ENCODE measurements at regions not wholly inside any gene's neighbourhood (a gene's known extent, or its start where the extent isn't known, plus 50 kb on each side); places are given as distances from the start of the nearest gene placed in this dataset.

GRCh38 chr10:6305401-6306321, 102.9 kb downstream of the PFKFB3 start:
- no peak for DNase-seq (ENCODE audit: low read depth)

DNA sequence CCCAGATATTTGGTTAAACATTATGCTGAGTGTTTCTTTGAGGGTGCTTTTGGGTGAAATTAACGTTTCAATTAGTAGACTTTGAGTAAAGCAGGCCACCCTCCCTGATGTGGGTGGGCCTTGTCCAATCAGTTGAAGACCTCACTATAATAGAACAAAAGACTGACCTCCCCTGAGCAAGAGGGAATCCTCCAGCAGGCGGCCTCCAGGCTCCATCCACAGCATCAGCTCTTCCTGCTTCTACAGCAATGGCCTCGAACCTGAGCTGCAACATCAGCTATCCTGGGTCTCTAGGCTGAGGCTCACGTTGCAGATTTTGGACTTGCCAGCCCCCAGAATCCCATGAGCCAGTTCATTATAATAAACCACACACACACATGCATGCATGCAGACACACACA, 104.2 kb downstream of the PFKFB3 start:
- DNase-seq (ENCODE audit: low read depth): no peak

DNA sequence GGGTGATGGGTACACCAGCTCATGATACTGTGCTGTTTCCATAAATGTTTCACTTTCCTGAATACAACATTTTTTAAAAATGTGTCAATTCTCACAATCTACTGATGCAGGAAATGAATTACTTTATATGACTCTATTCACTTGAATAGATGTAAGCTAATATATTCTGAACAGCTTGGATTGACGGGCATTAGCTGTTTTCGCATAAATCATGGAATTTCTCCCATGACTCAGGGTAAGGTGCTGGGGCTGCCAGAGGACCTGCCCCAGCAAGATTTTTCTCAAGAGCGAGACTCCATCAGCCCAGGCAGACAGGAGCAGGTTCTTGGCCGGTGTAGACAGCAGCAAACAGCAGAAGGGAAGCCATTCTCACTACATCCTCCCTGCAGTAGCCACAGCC, 107.1 kb downstream of the PFKFB3 start:
- no peak for DNase-seq (ENCODE audit: low read depth)

DNA sequence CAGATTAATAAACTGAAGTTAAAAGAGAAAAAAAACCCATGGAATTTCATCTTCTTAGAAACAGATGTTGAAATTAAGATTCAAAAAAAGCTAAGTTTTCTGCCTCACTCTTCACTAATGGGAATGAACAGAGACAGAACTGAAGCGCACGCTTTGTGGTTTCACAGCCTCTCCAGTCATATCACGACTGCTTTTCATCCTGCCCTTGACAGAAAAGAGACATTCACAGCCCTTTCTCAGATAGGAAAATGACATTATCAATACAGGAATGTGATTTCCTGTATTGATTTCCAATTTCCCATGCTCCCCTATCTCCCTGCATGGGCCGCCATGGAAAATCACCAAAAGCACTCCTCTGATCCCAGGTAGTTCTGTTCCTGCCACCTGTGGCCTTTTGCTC, 108.2 kb downstream of the PFKFB3 start:
- no peak for DNase-seq (ENCODE audit: low read depth)

DNA sequence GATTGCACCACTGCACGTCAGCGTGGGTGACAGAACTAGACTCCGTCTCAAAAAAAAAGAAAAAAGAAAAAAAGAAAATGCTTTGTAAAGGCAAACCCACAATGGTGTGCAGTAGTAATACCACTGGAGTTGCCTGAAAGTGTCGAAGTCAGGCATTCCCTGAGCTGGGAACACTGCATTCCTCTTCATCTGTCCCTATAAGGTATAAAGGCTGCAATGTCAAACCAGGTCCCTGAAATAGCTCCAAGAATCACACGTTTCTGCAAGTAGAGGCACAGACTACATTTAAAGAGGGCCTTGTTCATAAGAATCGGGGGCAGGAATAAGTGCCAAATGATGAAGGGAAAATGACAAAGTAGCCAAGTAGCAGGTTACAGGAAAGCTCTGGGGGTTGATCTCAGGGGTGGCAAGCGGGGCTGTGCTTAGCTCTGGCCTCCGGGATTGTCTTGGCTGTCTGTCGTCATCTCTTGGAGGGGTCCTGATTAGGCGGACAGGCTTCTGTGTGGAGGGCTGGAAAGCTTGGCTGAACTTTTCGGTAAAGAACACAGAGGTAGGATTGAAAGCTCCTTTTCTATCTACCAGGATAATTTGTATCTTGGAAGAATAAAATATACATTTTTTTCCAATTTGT, 109.1 kb downstream of the PFKFB3 start:
- no peak for DNase-seq (ENCODE audit: low read depth)

GRCh38 chr10:6312636-6313035, 109.9 kb downstream of the PFKFB3 start:
- DNase-seq (ENCODE audit: low read depth): no peak

DNA sequence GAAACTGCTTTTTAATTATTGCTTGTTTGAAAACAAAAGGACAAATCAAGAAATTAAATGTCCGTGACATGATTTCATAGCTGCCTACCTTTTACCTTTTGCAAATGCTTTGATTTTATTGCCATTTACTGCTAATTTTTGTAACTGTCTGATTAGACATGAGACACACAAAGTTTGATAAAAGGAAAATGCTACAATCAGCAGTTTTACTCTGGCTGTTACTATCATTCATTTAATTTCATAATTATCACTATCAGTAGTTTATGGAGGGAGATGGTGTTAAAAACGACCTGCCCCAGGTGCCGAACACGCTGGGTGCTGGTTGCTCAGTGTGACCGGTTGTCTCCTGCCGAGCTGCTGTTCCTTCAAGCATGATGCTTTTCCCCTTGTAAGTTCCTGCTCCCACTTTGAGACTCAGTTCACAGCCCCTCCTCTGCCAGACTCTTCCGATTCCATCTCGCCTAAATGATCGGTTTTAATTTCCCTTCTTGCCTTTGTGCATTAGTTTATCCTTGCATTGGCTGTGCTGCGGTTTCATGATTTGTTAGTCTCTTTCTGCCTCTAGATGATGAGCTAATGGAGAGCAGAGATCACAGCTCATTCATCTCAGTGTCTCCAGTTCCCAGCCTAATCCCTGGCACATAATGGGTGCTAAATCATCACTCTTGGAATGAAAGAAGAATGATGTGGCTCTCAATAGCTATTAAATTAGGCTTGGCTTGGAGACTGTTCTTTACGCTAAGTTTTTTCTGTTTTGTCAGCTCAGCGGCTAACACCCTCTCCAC, 110.6 kb downstream of the PFKFB3 start:
- DNase-seq (ENCODE audit: low read depth): no peak

DNA sequence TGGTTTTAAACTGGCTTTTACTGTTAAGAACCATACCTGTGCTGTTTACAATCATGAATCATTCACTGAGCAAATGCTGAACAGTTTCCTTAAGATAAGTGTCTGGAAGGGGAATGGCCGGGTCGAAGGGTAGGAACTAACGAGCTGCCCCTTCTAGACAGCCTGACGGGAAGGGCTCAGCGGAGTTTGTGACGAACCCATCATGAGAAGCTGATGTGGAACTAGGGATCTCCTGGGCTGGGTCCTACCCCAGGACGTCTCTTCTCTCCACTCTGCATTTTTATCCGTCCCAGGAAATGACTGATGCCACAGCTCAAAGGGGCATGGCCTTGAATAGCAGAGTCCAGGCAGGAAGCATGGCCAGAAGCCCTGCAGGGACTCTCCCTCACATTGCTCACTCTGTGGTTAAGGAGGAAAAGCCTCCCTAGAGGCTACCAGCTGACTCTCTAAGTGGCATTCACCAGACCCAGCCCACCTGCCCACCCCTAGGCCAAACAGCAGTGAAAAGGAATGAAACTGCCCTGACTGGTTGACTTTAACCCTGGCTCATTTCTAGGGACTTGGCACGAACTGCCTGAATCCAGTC, 112.0 kb downstream of the PFKFB3 start:
- no peak for DNase-seq (ENCODE audit: low read depth)

DNA sequence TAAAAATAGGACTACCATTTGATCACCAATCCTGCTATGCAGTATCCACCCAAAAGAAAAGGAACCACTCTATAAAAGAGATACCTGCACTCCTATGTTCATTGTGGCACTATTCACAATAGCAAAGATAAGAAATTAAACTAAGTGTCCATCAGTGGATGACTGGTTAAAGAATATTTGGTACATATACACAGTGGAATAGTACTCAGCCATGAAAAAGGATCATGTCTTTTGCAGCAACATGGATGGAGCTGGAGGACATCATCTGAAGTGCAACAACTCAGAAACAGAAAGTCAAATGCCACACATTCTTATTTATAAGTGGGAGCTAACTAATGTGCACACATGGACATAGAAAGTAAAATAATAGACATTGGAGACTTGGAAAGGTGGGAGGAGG, 116.4 kb downstream of the PFKFB3 start:
- no peak for DNase-seq (ENCODE audit: low read depth)

GRCh38 chr10:6320320-6321010, 117.7 kb downstream of the PFKFB3 start:
- no peak for DNase-seq (ENCODE audit: low read depth)

GRCh38 chr10:6321880-6322279, 119.1 kb downstream of the PFKFB3 start:
- no peak for DNase-seq (ENCODE audit: low read depth)

DNA sequence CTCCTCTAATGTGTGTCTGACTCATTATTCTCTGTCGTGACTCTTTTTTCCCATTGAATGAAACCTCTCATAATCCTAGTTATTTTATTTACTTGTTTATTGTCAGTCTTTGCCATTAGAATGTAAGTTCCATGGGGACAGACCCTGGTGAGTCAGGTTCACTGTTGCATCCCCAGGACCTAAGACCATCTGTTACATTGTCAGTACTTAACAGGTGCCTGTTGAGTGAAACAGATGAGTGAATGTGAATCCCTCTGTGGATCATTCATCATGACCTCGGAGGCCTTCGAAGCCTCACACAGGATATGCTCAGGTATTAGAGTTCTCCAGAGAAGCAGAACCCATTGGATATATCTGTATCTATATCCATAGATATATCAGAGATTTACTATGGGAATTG, 120.1 kb downstream of the PFKFB3 start:
- DNase-seq (ENCODE audit: low read depth): no peak

DNA sequence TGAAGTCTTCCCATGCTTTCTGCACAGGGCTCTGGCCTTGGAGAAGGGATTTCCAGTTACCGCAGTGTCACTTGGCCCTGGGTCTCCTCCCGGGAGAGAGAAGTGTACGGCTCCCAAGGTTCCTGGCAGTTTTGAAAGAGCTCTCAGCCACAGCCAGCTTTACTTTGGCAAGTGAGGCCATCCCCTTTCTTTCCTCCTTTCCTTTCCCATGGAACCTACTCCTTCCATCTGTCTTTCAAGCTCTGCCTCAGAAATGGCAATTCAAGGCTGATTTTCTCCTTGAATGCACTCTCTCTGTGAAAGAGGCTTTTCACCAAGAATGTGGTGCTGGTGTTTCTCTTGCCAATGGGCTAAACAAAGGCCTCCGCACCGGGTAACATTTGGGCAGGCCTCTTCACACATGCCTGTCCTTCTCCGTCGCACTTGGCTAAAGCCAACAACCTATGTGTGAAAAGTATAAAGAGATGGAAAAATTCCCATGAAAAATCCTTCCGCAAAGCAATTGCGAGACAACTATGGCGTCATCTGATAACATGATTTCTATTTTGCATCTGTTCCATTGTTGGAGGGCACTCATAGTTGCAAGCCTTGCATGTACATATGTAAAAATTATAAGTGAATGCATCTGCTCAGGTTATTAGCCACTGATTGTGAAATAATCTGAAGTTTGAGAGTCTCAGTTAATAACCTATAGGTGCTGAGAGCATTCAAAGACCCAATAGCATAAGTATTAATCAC, 125.4 kb downstream of the PFKFB3 start:
- DNase-seq (ENCODE audit: low read depth): no peak

- DNase-seq (ENCODE audit: low read depth): no peak
Observed at GRCh38 chr10:6328699-6329423, 126.1 kb downstream of the PFKFB3 start.

- DNase-seq (ENCODE audit: low read depth): no peak
Observed at GRCh38 chr10:6333086-6333485, 130.4 kb downstream of the PFKFB3 start.

DNA sequence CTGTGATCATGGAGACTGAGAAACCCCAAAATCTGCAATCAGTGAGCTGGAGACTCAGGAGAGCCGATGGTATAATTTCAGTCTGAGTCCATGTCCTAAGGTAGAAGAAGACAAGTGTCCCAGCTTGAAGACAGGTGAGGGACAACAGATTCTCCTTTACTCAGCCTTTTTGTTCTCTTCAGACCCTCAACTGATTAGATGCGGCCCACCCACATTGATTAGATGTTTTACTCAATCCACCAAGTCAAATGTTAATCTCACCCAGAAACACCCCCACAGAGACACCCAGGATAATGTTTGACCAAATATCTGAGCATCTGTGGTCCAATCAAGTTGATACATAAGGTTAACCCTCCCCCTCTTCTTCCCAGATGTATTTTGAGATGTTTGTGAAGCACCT, 131.2 kb downstream of the PFKFB3 start:
- DNase-seq (ENCODE audit: low read depth): no peak

GRCh38 chr10:6336016-6336415, 133.3 kb downstream of the PFKFB3 start:
- DNase-seq (ENCODE audit: low read depth): no peak

- DNase-seq (ENCODE audit: low read depth): no peak
Observed at GRCh38 chr10:6337382-6337781, 134.7 kb downstream of the PFKFB3 start.

- DNase-seq (ENCODE audit: low read depth): no peak
Observed at GRCh38 chr10:6338361-6338760, 135.6 kb downstream of the PFKFB3 start.

GRCh38 chr10:6339891-6340290, 137.2 kb downstream of the PFKFB3 start:
- DNase-seq (ENCODE audit: low read depth): no peak

Measured in activated gamma-delta T cell treated with anti-CD3 and anti-CD28 coated beads, Interleukin-2, amount 50 U/mL, for 16 hours (primary cell).